Rectal smooth muscle tissue (tissue), 1 donor: ENCODE measurements at regions not wholly inside any gene's neighbourhood (a gene's known extent, or its start where the extent isn't known, plus 50 kb on each side); places are given as distances from the start of the nearest gene placed in this dataset.

Experiments used
- H3K27ac ChIP-seq: one replicate; pipeline ENCODE4 v1.7.0; 2013; ENCODE audit warnings: low read depth, low read length, inconsistent platforms
- H3K27me3 ChIP-seq: one replicate; pipeline ENCODE4 v1.7.0; 2013; ENCODE audit warnings: low read length; ENCODE audit not compliant: control insufficient read depth, insufficient read depth
- H3K36me3 ChIP-seq: one replicate; pipeline ENCODE4 v1.7.0; 2013; ENCODE audit warnings: low read length; ENCODE audit not compliant: control insufficient read depth, insufficient read depth
- H3K4me1 ChIP-seq: one replicate; pipeline ENCODE4 v1.7.0; 2013; ENCODE audit warnings: low read length; ENCODE audit not compliant: control insufficient read depth, insufficient read depth
- H3K4me3 ChIP-seq: one replicate; pipeline ENCODE4 v1.7.0; 2013; ENCODE audit warnings: low read length
- H3K9ac ChIP-seq: one replicate; pipeline ENCODE4 v1.7.0; 2013; ENCODE audit warnings: low read length

- no peak overlapping the region for H3K27ac ChIP-seq
- no peaks in the 10 kb centered on the region for H3K4me1 ChIP-seq
- H3K4me3 ChIP-seq, result no peak overlapping the region
- H3K36me3 ChIP-seq, result no peaks in the 10 kb centered on the region
- H3K9ac ChIP-seq, result no peak overlapping the region
- H3K27me3 ChIP-seq, result no peaks in the 10 kb centered on the region
These were observed 182.1 kb upstream of the TET2 start for GRCh38 chr4:104964410-104965175.

DNA sequence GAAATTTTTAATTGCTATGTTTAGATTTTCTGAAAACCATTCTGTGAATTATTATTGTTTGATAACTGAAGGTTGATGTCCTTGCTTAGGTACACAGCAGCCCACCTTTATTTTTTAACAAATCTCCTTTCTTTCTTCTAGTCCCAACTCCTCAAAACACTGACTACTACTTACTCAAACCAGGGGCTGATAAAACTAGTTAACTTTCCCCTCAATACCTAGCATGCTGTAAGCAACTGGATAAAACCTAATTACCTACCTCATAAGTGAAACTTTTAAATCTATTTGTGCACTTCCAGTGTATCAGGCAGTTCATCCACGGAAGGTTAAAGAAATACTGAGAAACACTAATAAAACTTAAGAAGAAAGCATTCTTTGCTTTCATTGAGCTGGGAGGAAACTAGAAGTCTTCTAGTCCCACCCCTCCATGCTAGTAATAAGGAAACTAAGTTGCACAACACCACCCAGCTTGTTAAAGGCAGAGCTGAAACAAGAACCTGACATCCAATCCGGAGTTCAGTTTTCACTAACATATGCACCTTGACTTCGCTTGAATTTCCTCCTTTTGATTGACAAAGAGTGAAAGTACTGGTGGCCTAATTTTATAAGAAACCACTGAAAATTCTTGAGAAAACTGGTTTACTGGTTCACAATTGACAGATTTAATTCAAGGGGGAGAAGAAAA, 180.2 kb upstream of the TET2 start:
- no peaks in the 10 kb centered on the region for H3K4me1 ChIP-seq
- H3K36me3 ChIP-seq, result no peaks in the 10 kb centered on the region
- no peak overlapping the region for H3K4me3 ChIP-seq
- H3K27me3 ChIP-seq, result no peaks in the 10 kb centered on the region
- H3K27ac ChIP-seq, result no peak overlapping the region
- H3K9ac ChIP-seq, result no peak overlapping the region

DNA sequence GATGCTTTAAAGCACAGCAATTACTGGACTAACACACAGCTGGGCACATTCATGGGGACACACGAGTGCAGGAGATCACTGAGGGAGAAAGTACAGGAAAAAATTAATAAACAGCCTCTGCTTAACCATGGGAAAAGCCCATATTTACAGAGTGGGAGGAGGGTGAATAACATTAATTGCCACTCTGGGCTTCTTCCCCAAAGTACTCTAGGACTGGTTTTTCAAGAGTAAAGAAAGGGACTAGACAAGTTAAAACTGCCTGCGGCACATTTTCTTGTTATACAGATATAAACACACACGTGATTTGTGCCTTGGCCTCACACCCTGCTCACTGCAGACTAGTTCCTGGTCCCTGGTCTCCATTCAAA, 179.7 kb upstream of the TET2 start:
- no peak overlapping the region for H3K27ac ChIP-seq
- H3K9ac ChIP-seq, result no peak overlapping the region

DNA sequence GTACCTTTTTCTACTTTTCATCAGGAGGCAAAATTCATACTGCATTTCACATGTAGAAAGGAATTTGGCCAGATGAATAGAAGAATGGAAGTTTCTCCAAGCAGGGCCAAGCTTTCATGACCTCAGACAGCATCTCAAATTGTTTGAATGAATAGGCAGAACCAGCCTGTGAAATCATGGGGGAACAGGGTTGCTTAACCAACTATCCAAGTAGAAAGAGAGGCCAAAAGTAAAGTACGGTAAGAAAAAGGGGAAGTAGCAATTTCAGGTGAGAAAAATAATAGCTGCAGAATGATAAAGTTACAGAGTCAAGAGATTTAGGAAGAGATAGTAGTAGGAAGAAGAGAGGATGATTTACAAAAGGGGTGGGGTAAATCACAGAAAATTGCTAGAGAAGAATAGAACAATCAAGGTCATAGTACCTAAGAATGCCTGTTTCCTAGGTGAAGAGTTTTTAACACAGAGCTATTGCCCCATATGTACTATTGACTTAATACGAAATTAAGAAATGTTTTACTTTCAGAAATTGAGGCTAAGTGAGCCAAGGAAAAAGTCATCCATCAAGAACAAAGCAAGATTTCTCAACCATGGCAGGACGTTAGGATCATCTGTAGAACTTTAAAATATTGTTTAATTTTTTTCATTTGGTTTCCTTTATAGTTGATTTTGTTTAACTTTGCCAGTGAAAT, 177.1 kb upstream of the TET2 start:
- no peak overlapping the region for H3K4me3 ChIP-seq
- H3K27me3 ChIP-seq, result no peaks in the 10 kb centered on the region
- no peak overlapping the region for H3K9ac ChIP-seq
- no peaks in the 10 kb centered on the region for H3K36me3 ChIP-seq
- no peaks in the 10 kb centered on the region for H3K4me1 ChIP-seq
- no peak overlapping the region for H3K27ac ChIP-seq

More for the DNA sequence above, 179.7 kb upstream of the TET2 start:
- Histone ChIP-seq H3K4me3 (no peak overlapping the region), H3K27me3 (no peaks in the 10 kb centered on the region), H3K36me3 (no peaks in the 10 kb centered on the region), H3K4me1 (no peaks in the 10 kb centered on the region)

DNA sequence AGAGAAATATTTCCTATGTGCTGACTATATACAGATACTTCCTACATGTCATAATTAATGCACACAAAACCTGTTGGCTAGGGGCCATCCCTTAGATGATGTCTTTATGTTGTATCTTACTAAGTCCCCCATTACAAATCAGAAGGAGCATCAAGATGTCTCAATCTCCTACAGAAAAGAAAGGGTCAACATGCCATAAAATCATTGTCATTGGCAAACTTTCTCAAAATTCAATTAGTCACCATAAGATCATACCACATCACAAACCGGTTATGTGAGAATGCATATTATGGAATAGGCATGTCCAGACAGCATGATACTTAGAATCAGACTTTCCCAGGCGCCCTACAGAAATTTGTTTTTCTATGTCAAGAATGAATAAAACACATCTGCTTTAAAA, 175.2 kb upstream of the TET2 start:
- no peak overlapping the region for H3K4me3 ChIP-seq
- no peak overlapping the region for H3K9ac ChIP-seq
- no peaks in the 10 kb centered on the region for H3K27me3 ChIP-seq
- H3K4me1 ChIP-seq, result no peaks in the 10 kb centered on the region
- H3K27ac ChIP-seq, result no peak overlapping the region
- no peaks in the 10 kb centered on the region for H3K36me3 ChIP-seq

- Histone ChIP-seq H3K9ac (no peak overlapping the region), H3K36me3 (no peaks in the 10 kb centered on the region), H3K4me1 (no peaks in the 10 kb centered on the region), H3K27me3 (no peaks in the 10 kb centered on the region), H3K27ac (no peak overlapping the region), H3K4me3 (no peak overlapping the region)
These were observed 173.0 kb upstream of the TET2 start for GRCh38 chr4:104973708-104974107.

DNA sequence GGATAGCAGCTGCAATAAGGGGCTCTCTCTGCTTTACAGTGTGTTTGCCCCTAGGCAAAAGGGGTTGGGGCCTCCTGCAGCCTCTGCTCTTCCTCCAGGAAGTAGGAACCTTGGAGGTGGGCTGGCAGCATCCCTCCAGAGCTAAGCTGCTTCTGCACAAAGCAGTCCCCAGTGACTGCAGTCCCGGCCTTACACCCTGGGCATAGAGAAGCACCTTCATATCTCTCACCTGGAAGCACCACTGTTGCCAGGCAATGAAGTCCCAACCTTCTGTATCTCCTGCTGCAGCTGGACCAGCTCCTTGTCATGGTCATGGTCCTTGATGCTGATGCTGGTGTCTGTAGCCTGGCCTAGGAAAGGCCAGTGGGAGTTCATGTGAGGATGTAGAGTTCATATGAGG, 171.1 kb upstream of the TET2 start:
- no peaks in the 10 kb centered on the region for H3K27me3 ChIP-seq
- no peaks in the 10 kb centered on the region for H3K4me1 ChIP-seq
- no peak overlapping the region for H3K9ac ChIP-seq
- H3K27ac ChIP-seq, result no peak overlapping the region
- no peaks in the 10 kb centered on the region for H3K36me3 ChIP-seq
- no peak overlapping the region for H3K4me3 ChIP-seq

DNA sequence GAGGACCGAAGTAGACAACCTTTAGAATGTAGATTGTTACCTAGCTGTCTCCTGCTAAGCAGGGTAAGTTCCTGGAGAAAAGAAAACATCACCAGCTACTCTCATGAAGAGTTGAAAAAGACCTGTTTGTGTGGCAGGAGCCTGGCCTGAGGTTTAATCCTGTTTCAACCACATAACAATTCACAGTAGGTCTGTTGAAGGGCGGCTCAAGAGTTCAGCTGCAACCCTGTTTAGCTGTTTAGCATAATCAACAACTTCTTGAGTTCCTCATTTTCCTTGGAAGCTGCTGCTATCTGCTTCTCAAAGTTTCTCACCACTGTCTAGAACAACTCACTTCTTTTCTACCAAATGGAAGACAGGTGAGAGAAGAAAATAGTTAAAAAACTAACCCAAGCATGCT, 170.4 kb upstream of the TET2 start:
- Histone ChIP-seq H3K36me3 (no peaks in the 10 kb centered on the region), H3K4me3 (no peak overlapping the region), H3K27ac (no peak overlapping the region), H3K27me3 (no peaks in the 10 kb centered on the region), H3K4me1 (no peaks in the 10 kb centered on the region), H3K9ac (no peak overlapping the region)

DNA sequence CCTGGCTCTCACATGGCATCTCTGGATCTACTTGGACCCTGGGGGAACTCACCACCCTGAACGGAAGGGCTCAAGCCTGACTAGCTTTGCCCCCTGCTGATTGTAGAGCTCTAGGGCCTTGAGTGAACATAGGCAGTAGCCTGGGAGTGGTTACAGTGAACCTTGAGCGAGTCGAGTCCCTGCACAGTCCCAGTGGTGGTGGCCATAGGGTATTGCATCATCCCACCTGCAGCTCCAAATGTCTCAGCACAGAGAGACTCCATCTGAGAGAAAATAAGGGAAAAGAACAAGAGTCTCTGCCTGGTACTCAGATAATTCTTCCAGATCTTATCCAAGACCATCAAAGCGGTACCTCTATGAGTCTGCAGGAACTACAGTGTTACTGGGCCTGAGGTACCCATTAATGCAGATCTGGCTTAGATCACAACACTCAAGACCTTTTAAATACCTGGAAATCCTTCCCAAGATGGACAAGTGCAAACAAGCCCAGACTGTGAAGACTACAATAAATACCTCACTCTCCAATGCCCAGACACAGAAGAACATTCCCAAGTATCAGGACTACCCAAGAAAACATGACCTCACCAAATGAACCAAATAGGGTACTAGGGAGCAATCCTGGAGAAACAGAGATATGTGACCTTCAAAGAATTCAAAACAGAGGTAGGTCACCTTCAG, 167.5 kb upstream of the TET2 start:
- H3K36me3 ChIP-seq, result no peaks in the 10 kb centered on the region
- H3K27me3 ChIP-seq, result no peaks in the 10 kb centered on the region
- H3K4me1 ChIP-seq, result no peaks in the 10 kb centered on the region
- no peak overlapping the region for H3K27ac ChIP-seq
- H3K9ac ChIP-seq, result no peak overlapping the region
- H3K4me3 ChIP-seq, result no peak overlapping the region

GRCh38 chr4:104983615-104984179, 163.0 kb upstream of the TET2 start:
- no peak overlapping the region for H3K9ac ChIP-seq
- no peaks in the 10 kb centered on the region for H3K36me3 ChIP-seq
- no peaks in the 10 kb centered on the region for H3K4me1 ChIP-seq
- H3K27ac ChIP-seq, result no peak overlapping the region
- H3K4me3 ChIP-seq, result no peak overlapping the region
- no peaks in the 10 kb centered on the region for H3K27me3 ChIP-seq

DNA sequence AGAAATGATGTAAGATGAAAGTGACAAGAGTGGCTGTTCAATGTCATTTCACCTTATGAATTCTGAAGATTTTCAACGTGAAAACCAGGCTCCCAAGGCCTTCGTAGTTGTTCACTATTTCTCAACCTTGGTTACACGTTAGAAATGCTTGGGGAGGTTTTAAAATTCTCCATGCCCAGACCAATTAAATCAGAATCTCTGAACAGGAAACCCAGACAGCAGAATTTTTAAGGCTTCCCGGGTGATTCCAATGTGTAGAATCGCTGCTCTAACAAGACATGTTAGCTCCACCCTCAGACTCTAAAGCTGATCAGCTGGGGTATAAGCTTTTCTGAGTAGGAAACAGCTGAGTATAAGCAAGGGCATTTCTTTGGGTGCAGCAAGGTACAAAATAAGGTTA, 160.4 kb upstream of the TET2 start:
- Histone ChIP-seq H3K36me3 (no peaks in the 10 kb centered on the region), H3K9ac (no peak overlapping the region), H3K27me3 (no peaks in the 10 kb centered on the region), H3K4me3 (no peak overlapping the region), H3K27ac (no peak overlapping the region), H3K4me1 (no peaks in the 10 kb centered on the region)

DNA sequence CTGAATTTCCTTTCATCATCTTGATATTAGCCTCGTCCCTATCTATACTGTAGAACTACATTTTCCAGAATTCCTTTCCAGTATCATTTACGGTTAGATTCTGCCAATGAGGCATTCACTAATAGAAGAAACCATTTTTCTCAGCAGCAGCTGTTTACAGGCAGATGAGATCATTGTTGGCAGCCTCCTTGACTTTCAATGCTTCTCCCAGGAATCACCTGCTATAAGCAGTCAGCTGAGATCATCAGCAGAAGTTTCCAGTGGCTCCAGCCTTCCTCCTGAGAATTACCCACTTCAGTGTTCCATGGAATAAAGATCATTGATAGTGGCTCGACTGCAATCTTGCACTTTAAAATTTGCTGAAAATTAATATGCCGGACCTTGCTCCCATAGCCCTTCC, 157.3 kb upstream of the TET2 start:
- Histone ChIP-seq H3K9ac (no peak overlapping the region), H3K27ac (no peak overlapping the region), H3K4me3 (no peak overlapping the region), H3K36me3 (no peaks in the 10 kb centered on the region), H3K27me3 (no peaks in the 10 kb centered on the region), H3K4me1 (no peaks in the 10 kb centered on the region)
